ENCODE measurements at regions not wholly inside any gene's neighbourhood (a gene's known extent, or its start where the extent isn't known, plus 50 kb on each side); places are given as distances from the start of the nearest gene placed in this dataset.

DNA sequence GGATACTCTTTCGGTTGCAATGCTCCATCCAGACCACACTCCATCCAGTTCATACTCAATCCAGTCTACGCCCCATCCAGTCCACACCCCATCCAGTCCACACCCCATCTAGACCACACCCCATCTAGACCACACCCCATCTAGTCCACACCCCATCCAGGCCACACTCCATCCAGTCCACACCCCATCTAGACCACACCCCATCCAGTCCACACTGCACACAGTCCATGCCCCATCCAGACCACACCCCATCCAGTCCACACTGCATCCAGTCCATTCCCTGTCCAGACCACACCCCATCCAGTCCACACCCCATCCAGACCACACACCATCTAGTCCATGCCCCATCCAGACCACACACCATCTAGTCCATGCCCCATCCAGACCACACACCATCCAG lies 116.0 kb upstream of the RTL1 start:
- TF ChIP-seq, protein P1, sequence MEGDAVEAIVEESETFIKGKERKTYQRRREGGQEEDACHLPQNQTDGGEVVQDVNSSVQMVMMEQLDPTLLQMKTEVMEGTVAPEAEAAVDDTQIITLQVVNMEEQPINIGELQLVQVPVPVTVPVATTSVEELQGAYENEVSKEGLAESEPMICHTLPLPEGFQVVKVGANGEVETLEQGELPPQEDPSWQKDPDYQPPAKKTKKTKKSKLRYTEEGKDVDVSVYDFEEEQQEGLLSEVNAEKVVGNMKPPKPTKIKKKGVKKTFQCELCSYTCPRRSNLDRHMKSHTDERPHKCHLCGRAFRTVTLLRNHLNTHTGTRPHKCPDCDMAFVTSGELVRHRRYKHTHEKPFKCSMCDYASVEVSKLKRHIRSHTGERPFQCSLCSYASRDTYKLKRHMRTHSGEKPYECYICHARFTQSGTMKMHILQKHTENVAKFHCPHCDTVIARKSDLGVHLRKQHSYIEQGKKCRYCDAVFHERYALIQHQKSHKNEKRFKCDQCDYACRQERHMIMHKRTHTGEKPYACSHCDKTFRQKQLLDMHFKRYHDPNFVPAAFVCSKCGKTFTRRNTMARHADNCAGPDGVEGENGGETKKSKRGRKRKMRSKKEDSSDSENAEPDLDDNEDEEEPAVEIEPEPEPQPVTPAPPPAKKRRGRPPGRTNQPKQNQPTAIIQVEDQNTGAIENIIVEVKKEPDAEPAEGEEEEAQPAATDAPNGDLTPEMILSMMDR (IDR thresholded peaks at IDR 0.05) = no peak
- TF ChIP-seq POLR2AphosphoS5 (IDR thresholded peaks at IDR 0.05) = no peak
- no peak for TF ChIP-seq POLR2A (IDR thresholded peaks at IDR 0.05)

Data from prostate gland (tissue), 2 donors.